ENCODE measurements at regions not wholly inside any gene's neighbourhood (a gene's known extent, or its start where the extent isn't known, plus 50 kb on each side); places are given as distances from the start of the nearest gene placed in this dataset.
"Not testable (repeated sequence)": the region's sequence is repeated elsewhere in the genome, so short reads cannot be mapped to it uniquely, and the experiment has no call there.

DNA sequence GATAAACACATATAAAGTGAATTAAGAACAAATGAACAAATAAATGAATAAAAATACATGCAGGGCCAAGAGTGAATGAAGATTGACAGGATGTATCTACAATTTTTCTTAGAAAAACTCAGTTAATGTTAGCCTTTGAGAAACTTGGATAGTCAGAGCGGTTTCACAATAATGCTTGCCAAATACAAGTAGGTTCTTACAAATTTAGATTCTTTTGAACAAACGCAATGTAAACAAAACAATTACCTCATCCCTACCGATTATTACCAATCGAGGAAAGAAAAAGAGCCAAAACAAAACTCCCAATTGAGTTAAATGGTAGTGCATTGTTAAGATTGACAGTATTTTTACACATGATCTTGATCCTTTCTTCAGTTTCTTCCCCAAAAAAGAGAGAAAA lies 176.9 kb upstream of the DEPDC1 start:
- no peak for DNase-seq (ENCODE audit: low spot score)
- FAIRE-seq: no peak

GRCh38 chr1:68675336-68675735 lies 178.5 kb upstream of the DEPDC1 start:
- DNase-seq (ENCODE audit: low spot score) (no peak), FAIRE-seq (no peak)

DNA sequence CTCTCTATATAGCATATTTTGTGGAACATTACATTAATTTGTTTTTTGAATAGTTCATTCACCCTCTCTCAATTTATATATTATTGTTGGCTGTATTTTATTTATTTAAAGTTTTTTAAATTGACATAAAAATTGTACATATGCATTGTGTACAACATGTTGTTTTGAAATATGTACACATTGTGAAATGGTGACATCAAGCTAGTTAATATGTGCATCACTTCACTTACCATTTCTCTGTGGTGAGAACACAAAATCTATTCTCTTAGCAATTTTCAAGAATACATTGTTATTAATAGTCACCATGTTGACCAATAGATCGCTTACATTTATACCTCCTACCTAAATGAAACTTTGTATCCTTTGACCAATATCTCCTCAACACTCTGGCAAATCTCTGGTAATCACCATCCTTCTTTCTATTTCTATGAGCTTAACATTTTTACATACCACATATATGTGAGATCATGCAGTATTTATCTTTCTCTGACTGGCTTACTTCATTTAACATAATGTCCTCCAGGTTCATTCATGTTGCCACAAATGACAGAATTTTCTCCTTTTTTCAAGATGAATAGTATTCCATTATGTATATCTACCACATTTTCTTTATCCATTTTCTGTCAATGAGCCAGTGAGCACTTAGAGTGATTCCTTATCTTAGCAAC lies 180.9 kb upstream of the DEPDC1 start:
- DNase-seq (ENCODE audit: low spot score) (no peak), FAIRE-seq (no peak)

DNA sequence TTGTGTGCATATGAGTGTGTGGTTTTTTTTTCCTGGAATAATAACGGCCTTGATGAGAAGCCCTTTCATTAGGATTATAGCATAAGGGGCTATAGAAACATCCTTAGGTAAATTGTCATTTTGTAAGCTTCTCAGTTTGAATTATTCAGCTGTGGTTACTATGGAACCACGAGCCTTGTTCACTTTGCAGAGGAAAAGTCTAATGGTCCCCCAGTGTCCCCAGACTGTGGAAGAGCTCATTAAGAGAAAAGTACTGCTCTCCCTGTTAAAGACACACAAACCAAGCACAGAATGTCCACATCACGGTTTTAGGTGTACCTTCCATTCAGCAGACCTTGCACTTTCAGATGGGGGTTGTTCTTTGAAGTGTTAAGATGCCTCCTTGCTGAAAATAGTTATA lies 199.3 kb upstream of the DEPDC1 start:
- FAIRE-seq (no peak), DNase-seq (ENCODE audit: low spot score) (no peak)

- FAIRE-seq (no peak), DNase-seq (ENCODE audit: low spot score) (no peak)
These were observed 207.1 kb upstream of the DEPDC1 start for GRCh38 chr1:68703921-68704354.

- FAIRE-seq (no peak), DNase-seq (ENCODE audit: low spot score) (no peak)
These were observed 208.0 kb upstream of the DEPDC1 start for GRCh38 chr1:68704800-68705443.

DNA sequence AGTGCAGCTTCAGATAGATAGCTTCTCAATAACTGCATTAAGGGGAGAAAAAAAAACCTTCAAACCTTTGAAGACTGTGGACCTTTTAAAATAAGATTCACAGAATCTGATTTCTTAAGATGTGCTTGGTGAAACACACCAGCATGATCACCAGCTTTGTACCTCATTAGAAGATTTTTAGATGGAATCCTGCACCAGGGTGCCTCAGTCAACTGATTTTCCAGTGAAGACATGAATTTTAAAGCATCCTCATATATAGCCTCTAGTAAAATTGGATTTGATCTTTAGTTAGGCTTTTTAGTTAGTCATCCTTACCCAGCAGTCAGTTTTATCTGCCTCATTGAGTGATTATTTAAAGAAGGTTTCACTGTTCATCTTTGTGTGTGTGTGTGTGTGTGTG lies 208.6 kb upstream of the DEPDC1 start:
- no peak for DNase-seq (ENCODE audit: low spot score)

GRCh38 chr1:68706639-68707317 lies 209.9 kb upstream of the DEPDC1 start:
- DNase-seq (ENCODE audit: low spot score) (no peak), FAIRE-seq (no peak)

More for the DNA sequence above, 208.6 kb upstream of the DEPDC1 start:
- FAIRE-seq: no peak

DNA sequence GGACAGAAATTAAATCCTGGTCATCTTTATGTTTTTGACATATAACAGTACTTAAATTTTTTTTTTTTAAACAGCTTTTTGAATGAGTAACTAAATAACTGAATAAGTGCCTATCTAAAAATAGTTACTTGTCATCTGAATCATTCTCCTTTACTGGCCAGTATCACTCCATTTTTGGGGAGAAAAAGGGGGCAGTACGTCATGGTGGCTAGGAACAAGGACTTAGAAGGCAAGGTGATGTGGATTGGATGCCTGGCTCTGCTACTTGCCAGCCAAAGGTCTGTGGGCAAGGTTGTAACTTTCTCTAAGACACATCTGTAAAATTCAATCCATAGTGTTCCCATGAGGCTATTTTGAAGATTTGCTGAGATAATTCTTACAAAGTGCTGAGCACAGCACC lies 220.4 kb upstream of the DEPDC1 start:
- FAIRE-seq: no peak
- no peak for DNase-seq (ENCODE audit: low spot score)

GRCh38 chr1:68720476-68720875 lies 223.6 kb upstream of the DEPDC1 start:
- FAIRE-seq (no peak), DNase-seq (ENCODE audit: low spot score) (no peak)

DNA sequence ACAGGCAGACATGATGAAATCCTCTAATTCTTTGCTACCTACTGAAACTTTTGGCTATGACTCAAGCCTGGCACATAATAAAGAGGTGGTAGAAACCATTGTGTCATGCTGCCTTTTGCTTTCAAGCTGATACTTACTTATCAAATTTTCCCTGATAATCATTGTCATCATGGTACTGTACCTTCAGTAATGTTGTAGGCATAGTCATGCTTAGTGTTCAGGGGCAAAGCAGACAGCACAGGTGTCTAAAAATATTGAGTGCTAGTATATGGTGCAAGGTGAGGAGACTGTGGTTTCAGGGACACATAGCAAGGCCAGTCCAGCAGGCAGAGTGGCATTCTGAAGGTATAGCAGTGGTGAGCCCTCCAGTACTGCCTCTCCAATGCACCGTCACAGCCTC lies 226.9 kb upstream of the DEPDC1 start:
- no peak for FAIRE-seq
- no peak for DNase-seq (ENCODE audit: low spot score)

DNA sequence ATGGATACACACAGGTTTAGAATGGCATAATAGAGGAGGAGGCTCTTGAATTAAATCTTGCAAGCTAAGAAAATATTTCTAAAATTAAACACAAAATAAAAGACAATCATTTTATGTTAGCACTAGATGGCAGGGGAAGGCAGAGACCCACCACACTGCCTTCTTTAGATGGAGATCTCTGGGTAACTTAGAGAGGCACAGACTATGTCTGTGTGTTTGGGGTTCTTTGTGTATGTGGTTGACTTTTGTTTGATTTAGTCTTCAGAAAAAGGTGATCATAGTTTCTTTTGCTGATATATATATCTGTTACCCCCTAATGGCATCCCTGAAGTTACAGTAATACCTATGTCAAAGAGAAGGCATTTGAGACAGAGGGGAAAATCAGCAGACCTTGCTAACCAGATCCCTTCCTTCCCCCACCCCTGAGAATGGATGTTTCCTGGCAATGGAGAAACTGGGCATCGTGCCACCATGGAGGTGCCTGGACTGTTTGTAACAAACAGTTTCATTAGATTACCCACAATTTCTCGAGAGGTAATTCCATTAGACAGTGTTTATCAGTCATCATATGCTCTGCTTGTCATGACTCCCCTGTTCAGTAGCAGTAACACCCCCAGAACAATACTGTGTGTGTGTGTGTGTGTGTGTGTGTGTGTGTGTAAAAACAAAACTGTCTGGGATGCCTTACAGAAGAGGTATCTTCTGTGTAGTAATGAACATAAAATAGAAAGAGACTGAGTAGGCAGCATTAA lies 228.3 kb upstream of the DEPDC1 start:
- FAIRE-seq (no peak), DNase-seq (ENCODE audit: low spot score) (no peak)

GRCh38 chr1:68739486-68739885 lies 242.6 kb upstream of the DEPDC1 start:
- FAIRE-seq: not testable (repeated sequence)

GRCh38 chr1:68745011-68745410 lies 248.1 kb upstream of the DEPDC1 start:
- FAIRE-seq (no peak), DNase-seq (ENCODE audit: low spot score) (no peak)

More at GRCh38 chr1:68739486-68739885, 242.6 kb upstream of the DEPDC1 start:
- not testable (repeated sequence) for DNase-seq (ENCODE audit: low spot score)

DNA sequence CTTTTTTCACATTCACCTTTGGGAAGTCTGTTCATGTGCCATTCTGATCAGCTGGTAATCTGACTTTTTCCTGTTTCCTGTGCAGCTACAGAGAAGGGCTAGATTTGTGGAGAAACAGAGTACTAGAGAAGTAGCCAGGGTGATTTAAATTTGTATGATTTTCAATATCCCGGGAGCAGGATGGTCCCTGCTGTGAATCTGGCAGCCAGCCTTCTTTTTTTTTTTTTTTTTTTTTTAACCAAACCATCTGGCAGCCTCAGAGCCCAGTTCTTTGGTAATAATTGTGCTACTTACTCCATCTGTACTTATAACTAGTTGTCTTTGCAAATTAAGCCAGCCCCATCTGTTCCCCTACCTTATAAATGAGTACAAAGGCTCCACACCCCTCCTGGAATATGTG lies 248.6 kb upstream of the DEPDC1 start:
- DNase-seq (ENCODE audit: low spot score): no peak
- FAIRE-seq: no peak

DNA sequence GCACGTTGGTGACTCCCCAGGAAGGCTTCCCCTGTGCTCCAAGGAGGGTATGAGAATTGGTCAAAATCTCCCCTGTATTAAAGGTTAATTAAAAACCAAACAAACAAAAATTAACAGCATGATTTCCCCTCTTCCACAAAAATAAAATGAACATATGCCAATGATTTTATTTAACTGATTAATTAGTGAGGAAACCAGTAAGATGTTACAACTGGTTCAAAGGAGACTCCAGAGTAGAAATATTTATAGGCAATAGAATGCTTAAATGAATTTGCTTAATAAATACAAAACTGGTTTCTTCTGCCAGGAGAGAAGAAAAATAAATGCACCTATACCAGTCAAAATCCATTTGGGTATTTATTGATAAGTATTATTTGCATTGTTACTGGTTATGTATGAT lies 249.5 kb upstream of the DEPDC1 start:
- no peak for FAIRE-seq
- DNase-seq (ENCODE audit: low spot score): no peak

- no peak for DNase-seq (ENCODE audit: low spot score)
- FAIRE-seq: no peak
These were observed 254.8 kb upstream of the DEPDC1 start for GRCh38 chr1:68751723-68752122.

DNA sequence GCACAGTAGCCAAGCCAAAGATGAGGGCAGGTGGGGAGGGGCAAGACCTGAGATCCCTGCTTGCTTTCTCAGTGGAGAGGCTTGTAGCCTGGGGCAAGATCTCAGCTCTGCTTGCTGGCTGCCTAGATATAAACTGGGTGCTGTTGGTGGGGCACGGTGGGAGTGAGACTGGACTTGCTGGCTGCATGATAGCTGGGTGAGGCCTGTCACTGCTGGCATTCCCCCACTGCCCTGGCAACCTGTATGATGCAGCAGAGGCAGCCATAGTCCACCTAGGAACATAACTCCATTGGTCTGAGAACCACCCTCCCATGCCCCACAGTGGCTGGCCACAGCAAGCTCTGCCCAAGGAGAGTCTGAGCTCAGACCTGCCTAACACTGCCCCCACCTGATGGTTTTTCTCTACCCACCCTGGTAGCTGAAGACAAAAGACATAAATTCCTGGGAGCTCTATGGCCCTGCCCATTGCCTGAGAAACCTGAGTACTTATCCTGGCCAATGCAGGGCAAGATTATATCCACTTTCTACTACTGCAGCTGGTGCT lies 261.9 kb upstream of the DEPDC1 start:
- DNase-seq (ENCODE audit: low spot score): no peak
- no peak for FAIRE-seq

DNA sequence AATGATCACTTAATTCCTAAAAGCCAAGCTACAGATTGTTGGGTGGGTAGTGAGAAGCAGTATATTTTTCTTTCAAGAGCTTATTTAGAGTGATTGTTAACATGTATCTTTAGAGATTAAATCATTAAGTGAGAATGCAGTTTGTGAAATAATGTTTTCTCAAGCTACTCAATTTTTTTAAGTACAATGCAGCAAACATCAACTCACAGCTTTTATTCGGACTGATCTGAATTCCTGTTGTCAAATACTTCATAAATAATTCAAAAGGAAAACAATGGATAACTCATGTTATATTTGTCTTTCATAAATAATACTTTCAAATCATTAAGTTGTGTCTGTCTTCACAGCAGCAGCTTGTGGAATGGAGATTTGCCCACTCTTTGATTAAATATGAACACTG lies 271.1 kb upstream of the DEPDC1 start:
- no peak for DNase-seq (ENCODE audit: low spot score)

DNA sequence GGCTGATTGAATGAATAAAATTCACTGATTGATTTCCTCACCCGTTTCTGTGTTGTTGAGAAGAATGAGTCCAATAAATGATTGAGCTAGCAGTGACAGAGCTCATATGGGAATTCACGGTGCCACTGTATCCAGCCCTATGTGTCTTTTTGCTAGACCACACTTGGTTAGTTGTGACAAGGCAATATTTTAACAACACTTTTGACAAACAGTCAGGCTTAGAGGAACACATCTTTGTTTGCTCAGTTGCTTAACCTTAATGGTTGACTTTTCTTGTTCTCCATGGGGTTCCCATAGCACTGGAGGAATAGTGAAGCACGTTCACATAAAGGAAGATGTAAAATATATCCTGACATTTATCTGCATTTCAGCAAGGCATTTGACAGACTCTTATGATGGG lies 273.9 kb upstream of the DEPDC1 start:
- DNase-seq (ENCODE audit: low spot score) (no peak), FAIRE-seq (no peak)

More for the DNA sequence above, 271.1 kb upstream of the DEPDC1 start:
- no peak for FAIRE-seq

GRCh38 chr1:68777851-68778250 lies 281.0 kb upstream of the DEPDC1 start:
- FAIRE-seq (no peak), DNase-seq (ENCODE audit: low spot score) (no peak)

- not testable (repeated sequence) for FAIRE-seq; DNase-seq (ENCODE audit: low spot score)
These were observed 283.0 kb upstream of the DEPDC1 start for GRCh38 chr1:68779841-68780240.
